Endothelial cell of umbilical vein (primary cell): ENCODE measurements at regions not wholly inside any gene's neighbourhood (a gene's known extent, or its start where the extent isn't known, plus 50 kb on each side); places are given as distances from the start of the nearest gene placed in this dataset.

ENCODE experiments used
- BruUV-seq: library from RNA; stranded (reverse); fragments of 400-500 nt; replicated peaks from 2 replicates; lab custom pipeline; 2021; lab: Mats Ljungman, UMichigan
- CTCF ChIA-PET: fragments of 300-600, 350-600 bp; sonication (Branson Sonifier 250); formaldehyde crosslinking; loops from one replicate; lab custom pipeline; 2021; ENCODE audit warnings: antibody characterized with exemption, inconsistent platforms; lab: Charles Lee
- POLR2A ChIA-PET: fragments of 300-600, 350-600 bp; sonication (Branson Sonifier 250); formaldehyde crosslinking; loops from one replicate; lab custom pipeline; 2021; ENCODE audit warnings: antibody characterized with exemption, inconsistent platforms; lab: Charles Lee
- DNase-seq: peaks from one replicate; pipeline ENCODE4 v3.0.0-alpha.2; 2011; ENCODE audit warnings: low read depth, low spot score
- FAIRE-seq: peaks from 2 replicates; lab custom pipeline; 2011; peaks lifted over from hg19 to GRCh38; lab: Jason Lieb, UNC
- H2AFZ ChIP-seq: 2 replicates; pipeline ENCODE4 v1.6.0; 2012; ENCODE audit warnings: low read depth, low read length, control low read depth, inconsistent platforms
- H3K27ac ChIP-seq: 2 replicates; pipeline ENCODE4 v1.5.1; 2011; ENCODE audit warnings: low read depth, mild to moderate bottlenecking, control low read depth, low read length, moderate library complexity; ENCODE audit not compliant: insufficient read depth
- H3K27me3 ChIP-seq, 2 experiments: 2 replicates each; pipeline versions ENCODE4 v1.6.0 to v1.6.1; 2011; ENCODE audit warnings: low read length in 2 of 2, mixed read lengths in 1 of 2; ENCODE audit not compliant: control insufficient read depth in 2 of 2, insufficient read depth in 2 of 2
- H3K36me3 ChIP-seq, 2 experiments: 2 replicates in 1 of 2; 3 replicates in 1 of 2; pipeline ENCODE4 v1.5.1; 2011; ENCODE audit warnings: low read length in 2 of 2, mild to moderate bottlenecking in 1 of 2, moderate library complexity in 1 of 2; ENCODE audit not compliant: control insufficient read depth in 2 of 2, insufficient read depth in 2 of 2; ENCODE audit errors: extremely low read depth in 1 of 2
- H3K4me1 ChIP-seq: 3 replicates; pipeline ENCODE4 v1.5.1; 2011; ENCODE audit warnings: mild to moderate bottlenecking, low read length; ENCODE audit not compliant: control insufficient read depth, insufficient read depth; ENCODE audit errors: extremely low read depth
- H3K4me2 ChIP-seq: 2 replicates; pipeline ENCODE4 v1.6.1; 2011; ENCODE audit warnings: low read length, control low read depth, mixed read lengths; ENCODE audit not compliant: insufficient read depth
- H3K4me3 ChIP-seq, 3 experiments: fragments of 200-600 bp in 1 of 3; sonication (generic), shearing (Covaris generic) in 1 of 3; replicated peaks in 1 of 3; 2 replicates each; pipeline ENCODE4 v1.5.1; 2011 to 2016; ENCODE audit warnings: control low read depth in 3 of 3, low read length in 3 of 3, mild to moderate bottlenecking in 2 of 3, inconsistent platforms in 1 of 3, low read depth in 1 of 3, moderate library complexity in 1 of 3; ENCODE audit not compliant: insufficient read depth in 1 of 3
- H3K79me2 ChIP-seq: 2 replicates; pipeline ENCODE4 v1.6.0; 2012; ENCODE audit warnings: low read length, inconsistent platforms; ENCODE audit not compliant: control insufficient read depth, insufficient read depth
- H3K9ac ChIP-seq: replicated peaks from 2 replicates; pipeline ENCODE3; 2011; ENCODE audit warnings: low read length, control low read depth; ENCODE audit not compliant: insufficient read depth; ENCODE audit errors: extremely low read depth
- H3K9me1 ChIP-seq: replicated peaks from 3 replicates; pipeline ENCODE4 v1.6.0; 2011; ENCODE audit warnings: mild to moderate bottlenecking, low read length; ENCODE audit not compliant: control insufficient read depth, insufficient read depth; ENCODE audit errors: extremely low read depth
- H3K9me3 ChIP-seq: replicated peaks from 2 replicates; pipeline ENCODE4 v1.5.1; 2012; ENCODE audit warnings: low read length, inconsistent platforms; ENCODE audit not compliant: control insufficient read depth, insufficient read depth
- H4K20me1 ChIP-seq: replicated peaks from 2 replicates; pipeline ENCODE3; 2011; ENCODE audit warnings: mild to moderate bottlenecking, low read length; ENCODE audit not compliant: control insufficient read depth, insufficient read depth; ENCODE audit errors: extremely low read depth
- EZH2 ChIP-seq: IDR thresholded peaks from 2 replicates; pipeline ENCODE4 v1.6.1; 2012; ENCODE audit warnings: borderline replicate concordance, low read depth, mild to moderate bottlenecking, moderate library complexity, low read length, inconsistent platforms; ENCODE audit not compliant: severe bottlenecking
- FOS ChIP-seq: IDR thresholded peaks from 2 replicates; pipeline ENCODE4 v1.6.1; 2011; ENCODE audit warnings: mild to moderate bottlenecking, low read length, moderate library complexity, borderline replicate concordance; ENCODE audit not compliant: insufficient read depth
- GATA2 ChIP-seq: IDR thresholded peaks from 2 replicates; pipeline ENCODE4 v1.7.0; 2011; ENCODE audit warnings: low read depth, mild to moderate bottlenecking, moderate library complexity, mixed read lengths, low read length; ENCODE audit not compliant: insufficient read length, insufficient read depth
- JUN ChIP-seq: IDR thresholded peaks from 2 replicates; pipeline ENCODE4 v1.6.1; 2011; ENCODE audit warnings: borderline replicate concordance, low read depth; ENCODE audit not compliant: insufficient read length, insufficient read depth
- MYC ChIP-seq: IDR thresholded peaks from one replicate; pipeline ENCODE4 v1.6.1; 2011; ENCODE audit warnings: mild to moderate bottlenecking, low read depth, low read length
- POLR2A ChIP-seq: IDR thresholded peaks from 2 replicates; pipeline ENCODE4 v1.6.1; 2012; ENCODE audit warnings: low read depth, mild to moderate bottlenecking, control low read depth, low read length
- POLR2AphosphoS5 ChIP-seq: IDR thresholded peaks from 2 replicates; pipeline ENCODE4 v1.6.1; 2012; ENCODE audit warnings: low read depth, mild to moderate bottlenecking, control low read depth, low read length, moderate library complexity; ENCODE audit not compliant: insufficient read depth
- dilution Hi-C: fragments of 300-500 bp; cut with MboI; formaldehyde crosslinking; loops from one replicate; pipeline ENCODE4 v1.15.0; 2019; ENCODE audit warnings: low sequenced_read_pairs; ENCODE audit not compliant: extremely low pct_ligation_motif_present
- intact Hi-C: fragments of 100-400 bp; cut with micrococcal nuclease; formaldehyde crosslinking; loops from one replicate; pipeline ENCODE4 v1.10.0; 2022
- TF ChIP-seq, protein P1 (sequence below), 2 donors: IDR thresholded peaks; 1 replicate in 1 of 2; 2 replicates in 1 of 2; pipeline ENCODE4 v1.5.1; 2011; ENCODE audit warnings: low read length in 2 of 2, mild to moderate bottlenecking in 2 of 2, moderate library complexity in 2 of 2, control low read depth in 1 of 2, inconsistent platforms in 1 of 2, low read depth in 1 of 2; ENCODE audit not compliant: insufficient read depth in 1 of 2; ENCODE audit errors: extremely low read depth in 1 of 2
- TF ChIP-seq, protein P2 (sequence below): IDR thresholded peaks from 2 replicates; pipeline ENCODE4 v1.6.1; 2011; ENCODE audit not compliant: insufficient read depth, insufficient read length

DNA sequence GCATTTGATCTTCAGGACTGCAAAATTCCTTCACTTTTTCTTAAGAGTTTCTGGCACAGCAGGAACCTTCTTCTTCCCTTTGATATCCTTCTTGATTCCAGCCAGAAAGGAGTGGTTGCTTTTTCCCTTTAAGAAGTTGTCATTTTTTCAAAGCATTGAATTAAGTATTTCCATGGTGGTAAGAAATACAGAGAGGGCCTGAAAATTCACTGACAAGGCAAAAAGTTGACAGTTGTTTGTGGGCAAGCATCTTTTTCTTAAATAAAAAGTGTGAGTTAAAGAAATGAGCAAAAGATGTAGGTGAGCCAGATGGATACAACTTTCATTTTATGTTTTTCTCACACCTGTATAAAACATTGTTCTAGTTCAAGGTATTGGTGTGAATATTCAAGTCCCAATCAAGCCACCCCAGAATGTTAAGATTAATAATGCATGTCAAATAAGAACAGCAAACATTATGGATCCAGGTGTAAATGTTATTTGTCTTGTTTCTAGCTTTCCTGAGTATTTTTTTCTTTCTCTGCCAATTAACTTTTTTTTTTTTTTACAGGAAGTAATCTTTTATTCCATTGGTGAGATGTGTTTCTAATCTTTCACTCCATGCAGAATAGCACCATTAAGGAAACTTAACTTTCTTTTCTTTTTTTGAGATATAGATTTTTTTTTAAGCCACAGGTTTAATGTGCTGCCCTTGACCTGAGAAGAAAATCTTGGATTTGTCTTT is 334.3 kb upstream of the SEMA3A start:
- H3K4me3 ChIP-seq, result no peak overlapping the region
- intact Hi-C loops, result loop anchor here (5.0 kb wide), 2 partner anchors 108 to 493 kb away; no protein-coding TSS in a partner anchor
- H3K79me2 ChIP-seq, result no peaks in the 10 kb centered on the region
- POLR2A ChIA-PET, result no interaction called here
- DNase-seq, result no peak
- CTCF ChIA-PET, result no interaction called here
- H3K4me2 ChIP-seq, result no peak overlapping the region
- H3K27ac ChIP-seq, result peak overlapping the region; percentile 55
- no peak for FAIRE-seq
- no TSS peak for BruUV-seq
- TF ChIP-seq FOS (no peak), JUN (no peak), GATA2 (no peak), MYC (no peak), POLR2AphosphoS5 (no peak), POLR2A (no peak), EZH2 (no peak)
- TF ChIP-seq, protein P1, sequence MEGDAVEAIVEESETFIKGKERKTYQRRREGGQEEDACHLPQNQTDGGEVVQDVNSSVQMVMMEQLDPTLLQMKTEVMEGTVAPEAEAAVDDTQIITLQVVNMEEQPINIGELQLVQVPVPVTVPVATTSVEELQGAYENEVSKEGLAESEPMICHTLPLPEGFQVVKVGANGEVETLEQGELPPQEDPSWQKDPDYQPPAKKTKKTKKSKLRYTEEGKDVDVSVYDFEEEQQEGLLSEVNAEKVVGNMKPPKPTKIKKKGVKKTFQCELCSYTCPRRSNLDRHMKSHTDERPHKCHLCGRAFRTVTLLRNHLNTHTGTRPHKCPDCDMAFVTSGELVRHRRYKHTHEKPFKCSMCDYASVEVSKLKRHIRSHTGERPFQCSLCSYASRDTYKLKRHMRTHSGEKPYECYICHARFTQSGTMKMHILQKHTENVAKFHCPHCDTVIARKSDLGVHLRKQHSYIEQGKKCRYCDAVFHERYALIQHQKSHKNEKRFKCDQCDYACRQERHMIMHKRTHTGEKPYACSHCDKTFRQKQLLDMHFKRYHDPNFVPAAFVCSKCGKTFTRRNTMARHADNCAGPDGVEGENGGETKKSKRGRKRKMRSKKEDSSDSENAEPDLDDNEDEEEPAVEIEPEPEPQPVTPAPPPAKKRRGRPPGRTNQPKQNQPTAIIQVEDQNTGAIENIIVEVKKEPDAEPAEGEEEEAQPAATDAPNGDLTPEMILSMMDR (IDR thresholded peaks at IDR 0.05; ENCODE audit: extremely low read depth in 1 of 2, insufficient read depth in 1 of 2, low read depth in 1 of 2, low read length in 2 of 2), result no peak
- TF ChIP-seq, protein P2, sequence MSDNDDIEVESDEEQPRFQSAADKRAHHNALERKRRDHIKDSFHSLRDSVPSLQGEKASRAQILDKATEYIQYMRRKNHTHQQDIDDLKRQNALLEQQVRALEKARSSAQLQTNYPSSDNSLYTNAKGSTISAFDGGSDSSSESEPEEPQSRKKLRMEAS, result no peak
- H3K9ac ChIP-seq, result no peak overlapping the region
- H3K27me3 ChIP-seq, result no peaks in the 10 kb centered on the region
- no peaks in the 10 kb centered on the region for H3K9me1 ChIP-seq
- no peaks in the 10 kb centered on the region for H3K36me3 ChIP-seq
- no peaks in the 10 kb centered on the region for H3K9me3 ChIP-seq
- dilution Hi-C loops, result no loop called here
- H3K4me1 ChIP-seq, result peaks cover 14% of the 10 kb centered on the region
- H2AFZ ChIP-seq, result no peak overlapping the region
- H4K20me1 ChIP-seq, result no peaks in the 10 kb centered on the region
